HUDEP-2 (cell line): ENCODE measurements at regions not wholly inside any gene's neighbourhood (a gene's known extent, or its start where the extent isn't known, plus 50 kb on each side); places are given as distances from the start of the nearest gene placed in this dataset.
"Not testable (repeated sequence)": the region's sequence is repeated elsewhere in the genome, so short reads cannot be mapped to it uniquely, and the experiment has no call there.

Source experiments
- DNase-seq, 76 experiments: peaks; one replicate each; lab custom pipeline; 2025; ENCODE audit not compliant: unreplicated experiment in 76 of 76; lab: John Stamatoyannopoulos, UW

DNA sequence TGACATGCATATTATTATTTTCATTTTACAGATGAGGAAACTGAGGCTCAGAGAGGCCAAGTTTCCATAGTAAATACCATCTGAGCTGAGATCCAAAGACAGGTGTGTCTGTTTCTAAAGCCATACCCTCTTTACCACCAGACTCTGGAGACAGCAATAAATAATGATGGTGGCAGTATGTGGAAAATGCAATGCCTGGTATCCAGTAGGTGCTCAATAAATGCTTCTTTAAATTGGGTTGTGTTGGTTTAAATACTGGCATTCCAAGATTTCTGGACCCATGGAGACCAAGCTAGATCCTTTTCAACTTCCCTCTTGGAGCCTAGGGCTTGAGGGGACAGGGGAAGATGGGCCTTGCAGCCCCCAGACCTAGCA, 221.3 kb upstream of the MSX2 start:
- DNase-seq = no peak

DNA sequence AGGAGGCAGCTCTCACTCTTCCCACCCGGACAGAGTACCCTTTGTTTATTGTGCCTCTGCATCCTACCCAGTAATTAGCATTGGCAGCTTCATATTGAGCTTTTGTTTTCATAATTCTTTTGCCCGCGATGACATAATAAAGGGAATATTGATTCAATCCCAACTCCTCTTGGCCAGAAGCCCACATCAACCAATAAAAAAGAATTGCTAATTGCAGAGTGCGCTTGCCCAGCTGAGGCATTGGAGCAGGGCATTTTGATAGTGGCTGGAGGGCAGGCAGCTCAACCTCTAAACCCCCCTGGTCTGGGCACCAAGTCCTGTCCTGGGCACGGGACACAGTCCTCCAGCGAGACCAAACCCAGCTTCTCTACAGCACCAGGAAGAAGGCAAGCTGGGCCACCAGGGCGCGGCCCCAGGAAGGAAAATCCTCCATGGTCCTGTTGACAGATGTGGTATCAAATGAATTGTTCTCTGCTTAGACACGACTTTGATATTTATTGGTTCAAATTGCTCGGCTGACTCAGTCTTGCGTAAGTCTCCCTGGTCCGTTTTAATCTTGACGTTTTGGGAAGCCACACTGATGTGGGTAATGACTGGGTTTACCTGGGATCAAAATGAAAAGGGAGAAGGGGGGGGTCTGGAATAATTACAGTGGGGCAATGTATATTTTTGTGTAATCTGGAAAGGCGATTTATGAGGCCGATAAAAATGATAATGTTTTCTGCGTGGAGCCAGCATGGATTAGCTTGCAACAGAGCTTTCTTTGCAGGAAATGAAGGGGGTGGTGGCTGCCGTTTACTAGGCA, 220.7 kb upstream of the MSX2 start:
- no peak for DNase-seq

DNA sequence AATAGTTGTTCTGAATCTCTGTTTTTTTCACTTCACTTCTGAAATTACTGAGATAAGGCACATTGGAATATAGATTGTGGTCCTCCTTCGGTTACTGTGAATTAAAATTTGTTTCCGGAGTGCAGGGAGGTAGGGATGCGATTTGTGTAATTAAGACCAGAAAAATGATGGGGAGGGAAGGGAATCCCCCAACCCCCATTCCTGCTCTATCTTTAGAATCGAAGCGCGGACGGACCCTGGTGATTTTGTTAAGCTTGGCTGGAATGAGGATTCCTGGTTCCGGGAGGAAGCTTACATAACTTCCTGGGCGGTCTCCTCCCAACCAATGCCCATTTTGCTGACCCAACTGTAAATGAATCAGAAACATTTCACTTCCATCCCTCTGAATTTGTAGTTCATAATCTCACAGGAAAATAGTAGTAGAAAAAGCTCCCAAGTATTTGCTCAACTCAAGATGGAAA, 220.1 kb upstream of the MSX2 start:
- no peak for DNase-seq

DNA sequence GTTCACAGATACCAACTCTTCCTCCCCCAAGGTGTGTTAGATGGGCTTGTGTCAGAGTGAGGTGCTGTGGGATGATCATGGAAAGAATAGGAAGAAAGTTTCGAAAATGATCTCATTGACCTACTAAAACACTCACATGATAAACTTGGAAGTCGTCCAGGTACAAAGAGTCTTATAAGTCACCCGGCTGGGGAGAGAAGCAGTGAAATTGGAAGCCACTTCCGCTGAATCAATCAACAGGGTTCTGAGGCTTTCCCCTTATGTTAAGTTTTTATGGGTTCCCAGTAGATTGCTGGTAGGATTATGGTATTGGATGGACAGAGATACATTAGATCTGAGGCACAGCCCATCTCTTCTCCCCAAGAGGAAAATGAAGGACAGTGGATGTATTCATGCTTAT, 218.8 kb upstream of the MSX2 start:
- no peak for DNase-seq

DNA sequence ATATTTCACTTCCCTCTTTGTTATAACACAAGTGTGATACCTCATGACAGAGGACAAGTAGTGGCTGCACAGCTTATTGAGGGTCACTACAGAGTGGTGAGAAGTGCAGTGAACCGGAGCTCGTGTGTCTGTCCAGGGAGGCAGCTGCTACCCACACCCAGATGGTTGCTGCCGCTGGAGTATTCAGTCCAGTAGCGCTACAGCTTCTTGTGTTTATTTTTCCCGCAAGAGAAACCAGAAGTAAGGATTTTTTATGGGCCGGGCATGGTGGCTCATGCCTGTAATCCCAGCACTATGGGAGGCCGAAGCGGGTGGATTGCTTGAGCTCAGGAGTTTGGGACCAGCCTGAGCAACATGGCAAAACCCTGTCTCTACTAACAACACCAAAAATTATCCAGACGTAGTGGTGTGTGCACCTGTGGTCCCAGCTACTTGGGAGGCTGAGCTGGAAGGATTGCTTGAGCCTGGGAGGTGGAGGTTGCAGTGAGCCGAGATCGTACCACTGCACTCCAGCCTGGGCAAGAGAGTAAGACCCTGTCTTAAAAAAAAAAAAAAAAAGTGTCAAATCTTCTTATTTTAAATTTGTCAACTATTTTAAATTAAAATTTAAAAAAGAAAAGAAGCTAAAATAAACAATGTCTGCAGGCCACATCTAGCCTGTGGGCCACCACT, 213.5 kb upstream of the MSX2 start:
- DNase-seq = not testable (repeated sequence)

DNA sequence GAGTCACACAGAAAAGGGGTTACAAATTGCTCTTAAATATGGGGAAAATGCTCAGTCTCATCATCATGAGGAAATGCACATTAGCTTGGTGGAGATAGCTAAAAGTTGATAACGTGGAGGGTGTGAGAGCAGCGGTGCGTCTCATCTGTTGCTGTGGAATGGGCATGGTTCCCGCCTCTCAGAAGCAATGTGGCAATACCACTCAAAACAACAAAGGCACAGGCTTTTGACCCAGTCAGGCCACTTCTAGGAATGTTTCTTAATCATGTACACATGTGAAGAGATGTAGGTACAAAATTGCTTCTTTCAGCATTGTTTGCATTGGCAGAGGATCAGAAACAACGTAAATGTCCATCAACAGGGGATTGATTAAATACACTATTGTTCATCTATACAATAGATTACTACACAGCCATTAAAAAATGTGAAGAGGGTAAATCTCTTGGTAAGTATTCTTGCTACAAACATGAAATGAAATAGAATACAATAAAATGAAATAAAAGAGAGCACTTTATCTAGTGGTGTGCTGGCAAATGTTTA, 212.6 kb upstream of the MSX2 start:
- DNase-seq = no peak

DNA sequence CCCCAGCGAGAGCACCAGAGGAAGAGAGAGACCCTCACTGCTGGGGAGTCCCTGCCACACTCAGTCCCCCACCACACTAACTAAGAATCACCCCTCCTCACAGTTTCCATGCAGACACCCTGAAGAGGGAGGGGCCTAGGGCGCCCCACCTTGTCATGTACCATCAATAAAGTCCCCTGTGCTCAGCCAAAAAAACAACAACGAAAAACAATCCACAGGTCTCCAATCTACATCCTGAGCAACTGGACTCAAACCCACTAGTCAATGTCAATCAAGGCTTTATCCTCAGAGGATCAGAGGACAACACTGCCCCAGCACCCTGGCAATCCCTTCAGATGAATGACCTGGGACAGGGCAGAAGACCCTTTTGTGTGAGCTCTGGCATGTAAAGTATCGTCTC, 210.1 kb upstream of the MSX2 start:
- DNase-seq = no peak

DNA sequence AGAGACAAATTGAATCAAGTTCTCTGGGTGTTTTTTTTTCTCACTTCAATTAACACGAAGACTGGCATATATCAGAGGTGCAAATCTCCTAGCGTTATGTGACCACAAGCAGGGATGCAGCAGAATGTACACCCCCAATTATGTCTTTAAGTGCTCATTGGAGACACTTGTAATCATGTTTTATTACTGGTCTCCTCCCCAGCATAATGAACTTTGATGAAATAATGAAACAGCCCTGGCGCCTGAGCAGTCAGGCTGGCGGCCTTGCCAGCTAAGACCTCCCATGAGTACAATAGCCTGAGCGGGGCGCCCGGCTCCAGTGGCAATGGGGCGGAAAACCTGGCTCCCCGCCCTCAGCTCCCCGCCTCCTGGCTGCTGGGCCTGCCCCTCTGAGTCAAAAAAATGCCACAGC, 209.4 kb upstream of the MSX2 start:
- no peak for DNase-seq

DNA sequence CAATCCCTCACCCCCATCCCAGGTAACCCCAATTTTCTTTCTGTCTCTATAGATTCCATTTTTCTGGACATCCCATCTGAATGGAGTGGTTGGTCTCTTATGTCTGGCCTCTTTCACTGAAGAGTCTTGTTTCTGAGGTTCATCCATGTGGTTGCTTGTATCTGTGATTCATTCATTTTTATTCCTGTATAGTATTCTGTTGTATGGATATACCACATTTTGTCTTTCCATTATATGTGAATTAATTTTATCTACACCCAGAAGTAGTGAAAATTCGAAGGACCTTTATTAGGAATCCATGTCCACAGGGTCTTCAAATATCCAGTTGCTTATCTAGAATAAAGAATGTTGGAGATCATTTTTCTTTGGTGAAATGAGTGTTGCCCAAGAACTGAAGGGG, 207.6 kb upstream of the MSX2 start:
- no peak for DNase-seq

DNA sequence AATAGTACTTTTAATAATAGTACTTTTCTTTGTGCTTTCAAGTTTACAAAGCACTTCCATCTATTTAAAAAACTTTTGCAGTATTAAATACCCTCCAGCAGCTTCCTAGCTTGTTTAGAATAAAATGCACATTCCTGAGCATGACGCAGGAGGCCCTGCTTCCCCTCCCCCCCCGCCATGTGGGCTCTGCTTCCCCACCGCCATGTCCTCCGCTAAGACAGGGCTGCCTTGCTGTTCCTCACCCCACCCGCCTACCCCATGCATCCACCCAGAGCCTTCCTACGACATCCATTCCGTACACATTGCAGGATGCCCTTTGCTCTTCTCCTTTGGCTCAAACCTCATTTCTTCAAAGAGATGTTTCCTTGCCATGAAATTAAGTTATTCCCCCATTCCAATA, 205.9 kb upstream of the MSX2 start:
- DNase-seq = no peak

DNA sequence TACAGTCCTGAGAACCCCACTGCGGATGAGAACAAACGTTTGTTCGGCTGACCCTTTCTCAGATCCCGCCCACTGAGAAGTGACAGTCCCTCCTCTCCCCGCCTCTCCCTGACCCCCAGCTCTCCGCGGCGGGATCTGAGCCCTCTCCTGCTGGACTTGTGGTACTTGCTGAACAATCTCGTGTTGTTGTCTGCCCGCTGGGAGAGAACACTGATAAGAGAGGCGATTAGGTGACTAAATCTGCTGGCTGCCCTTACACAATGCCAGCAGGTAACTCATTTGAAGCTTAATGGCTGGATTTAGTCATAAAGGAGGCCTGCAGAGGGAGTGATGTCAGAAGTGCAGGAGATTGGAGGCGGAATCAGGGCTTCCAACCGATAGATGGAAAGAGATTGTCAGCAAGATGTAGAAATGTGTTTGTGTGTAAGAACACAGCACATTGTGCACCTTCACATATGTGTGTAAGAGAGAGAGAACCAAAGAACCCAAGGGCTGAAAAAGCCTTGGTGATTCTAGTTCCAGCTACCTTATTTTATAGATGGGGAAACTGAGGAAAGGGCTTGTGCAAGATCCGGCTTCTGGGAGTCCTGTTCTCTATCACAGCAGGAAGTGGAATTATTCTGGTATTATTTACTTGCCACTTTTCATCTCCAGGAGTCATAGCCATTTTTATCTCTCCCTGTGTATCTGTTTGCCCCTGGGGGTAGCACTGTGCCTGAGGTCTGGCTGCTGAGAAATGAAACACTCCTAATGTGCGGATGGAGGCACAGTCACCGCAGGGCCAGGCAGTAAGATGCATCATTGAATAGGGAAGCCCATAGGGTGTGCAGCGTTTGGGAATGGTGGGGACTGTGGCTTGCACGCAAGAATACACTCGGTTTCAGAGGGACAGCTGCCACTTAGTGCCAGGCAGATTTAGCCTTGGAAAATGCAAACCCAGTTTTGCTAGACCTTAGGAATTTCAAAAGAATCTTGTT, 203.7 kb upstream of the MSX2 start:
- no peak for DNase-seq

DNA sequence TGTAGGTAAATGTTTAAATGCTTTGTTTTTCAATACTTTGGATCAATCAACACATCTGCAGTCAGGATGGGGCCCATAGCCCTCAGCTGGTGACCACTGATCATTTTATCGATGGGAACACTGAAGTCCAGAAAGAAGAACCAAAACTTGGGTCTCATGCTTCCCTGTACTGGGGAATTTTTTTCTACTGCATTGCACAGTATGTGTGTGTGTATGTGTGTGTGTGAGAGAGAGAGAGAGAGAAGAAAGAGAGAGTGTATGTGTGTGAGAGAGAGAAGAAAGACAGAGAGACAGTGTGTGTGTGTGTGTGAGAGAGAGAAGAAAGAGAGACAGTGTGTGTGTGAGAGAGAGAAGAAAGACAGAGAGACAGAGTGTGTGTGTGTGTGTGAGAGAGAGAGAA, 202.9 kb upstream of the MSX2 start:
- no peak for DNase-seq

DNA sequence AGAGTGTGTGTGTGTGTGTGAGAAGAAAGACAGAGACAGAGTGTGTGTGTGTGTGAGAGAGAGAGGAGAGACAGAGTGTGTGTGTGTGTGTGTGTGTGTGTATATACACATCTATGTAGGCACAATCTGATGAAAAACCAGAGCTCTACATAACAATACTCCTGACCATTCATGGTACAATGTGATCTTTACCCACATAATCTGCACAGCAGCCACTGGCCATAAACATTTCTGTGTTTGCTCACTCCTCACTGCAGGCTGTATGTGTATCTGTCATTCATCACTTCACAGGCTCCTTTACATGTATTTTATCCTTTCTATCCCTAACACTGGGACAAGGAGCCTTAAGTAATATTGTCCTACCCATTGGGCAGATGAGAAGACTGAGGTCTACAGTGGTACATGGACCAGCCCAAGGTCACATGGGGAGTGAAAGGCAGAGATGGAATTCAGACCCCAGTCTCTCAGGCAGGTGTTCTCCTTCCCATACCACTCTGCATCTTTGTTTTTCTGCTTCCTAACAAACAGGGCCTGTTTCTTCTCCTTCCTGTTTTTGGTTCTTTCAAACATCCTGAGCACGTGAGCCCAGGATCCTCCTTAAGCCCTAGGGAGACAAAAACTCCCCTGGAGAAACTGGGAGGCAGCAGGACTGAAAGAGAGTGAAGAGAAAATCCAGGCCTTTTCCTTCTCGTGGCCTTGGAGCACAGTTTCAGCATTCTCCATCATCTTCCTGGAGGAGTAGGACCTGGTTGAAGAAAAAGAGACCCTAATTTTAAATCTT, 201.7 kb upstream of the MSX2 start:
- no peak for DNase-seq

DNA sequence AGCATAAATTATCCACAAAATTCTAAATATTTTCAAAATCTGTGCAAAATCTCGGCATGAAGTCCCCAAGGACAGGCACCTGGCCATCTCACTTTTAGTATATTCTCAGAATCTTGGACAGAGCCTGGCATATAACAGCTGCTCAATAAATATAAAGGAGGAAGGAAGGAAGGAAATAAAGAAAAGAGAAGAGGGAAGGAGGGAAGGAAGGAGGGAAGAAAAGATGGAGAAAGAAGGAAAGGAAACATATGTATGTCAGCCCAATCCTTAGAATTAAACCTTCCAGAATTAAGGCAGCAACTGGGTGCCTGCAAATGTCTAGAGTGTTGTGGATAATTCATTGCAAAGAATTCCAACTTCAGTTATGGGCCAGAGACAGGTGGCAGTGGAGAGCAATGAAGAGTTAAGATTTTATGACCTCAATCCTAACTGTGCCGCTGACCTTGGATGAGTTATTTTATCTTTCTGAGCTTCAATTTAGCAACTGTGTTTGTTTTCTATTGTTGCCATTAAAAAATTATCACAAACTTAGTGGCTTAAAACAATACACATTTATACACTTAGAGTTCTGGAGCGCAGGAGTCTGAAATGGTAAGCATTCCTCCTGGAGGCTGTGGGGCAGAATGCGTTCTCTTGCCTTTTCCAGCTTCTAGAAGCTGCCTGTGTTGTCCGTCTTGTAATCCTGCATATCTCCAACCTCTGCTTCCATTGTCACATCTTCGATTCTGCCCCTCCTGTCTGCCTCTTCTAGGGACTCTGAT, 200.9 kb upstream of the MSX2 start:
- no peak for DNase-seq

DNA sequence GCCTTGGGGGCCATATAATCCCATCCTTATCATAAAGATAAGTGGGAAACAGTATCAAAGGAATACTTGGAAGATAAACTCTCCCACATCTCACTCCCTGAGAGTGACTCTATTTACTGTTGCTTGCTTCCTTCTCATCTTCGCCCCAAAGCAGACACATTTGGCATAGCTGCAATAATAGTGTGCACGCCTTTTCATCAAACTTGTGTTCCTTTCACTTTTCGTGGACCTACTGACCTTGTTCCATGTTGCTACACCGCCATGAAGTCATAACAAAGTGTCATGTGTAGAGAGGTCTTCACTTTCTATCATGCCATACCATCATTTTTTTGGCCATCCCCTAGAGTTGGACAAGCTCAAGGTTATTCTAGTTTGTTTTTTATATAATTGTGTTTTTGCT, 200.0 kb upstream of the MSX2 start:
- DNase-seq = no peak

DNA sequence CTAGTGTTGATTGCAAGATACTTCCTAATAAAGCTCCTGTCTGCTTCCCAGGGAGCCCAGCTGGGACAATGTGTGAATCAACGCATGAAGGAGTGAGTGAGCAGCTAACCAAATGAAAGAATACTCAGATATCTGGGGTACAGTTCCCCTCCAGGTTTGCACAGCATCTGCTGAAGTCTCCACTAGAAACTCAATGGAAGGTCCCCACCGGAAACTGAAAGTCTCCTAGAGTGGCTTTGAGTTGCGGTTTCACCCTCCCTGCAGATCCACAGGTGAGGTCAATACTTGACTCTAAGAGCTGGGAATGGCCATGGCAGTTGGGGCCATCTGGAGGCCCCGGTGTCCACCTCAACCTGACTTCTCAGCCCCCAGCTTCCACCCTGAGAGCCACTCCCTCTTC, 198.2 kb upstream of the MSX2 start:
- DNase-seq = no peak

DNA sequence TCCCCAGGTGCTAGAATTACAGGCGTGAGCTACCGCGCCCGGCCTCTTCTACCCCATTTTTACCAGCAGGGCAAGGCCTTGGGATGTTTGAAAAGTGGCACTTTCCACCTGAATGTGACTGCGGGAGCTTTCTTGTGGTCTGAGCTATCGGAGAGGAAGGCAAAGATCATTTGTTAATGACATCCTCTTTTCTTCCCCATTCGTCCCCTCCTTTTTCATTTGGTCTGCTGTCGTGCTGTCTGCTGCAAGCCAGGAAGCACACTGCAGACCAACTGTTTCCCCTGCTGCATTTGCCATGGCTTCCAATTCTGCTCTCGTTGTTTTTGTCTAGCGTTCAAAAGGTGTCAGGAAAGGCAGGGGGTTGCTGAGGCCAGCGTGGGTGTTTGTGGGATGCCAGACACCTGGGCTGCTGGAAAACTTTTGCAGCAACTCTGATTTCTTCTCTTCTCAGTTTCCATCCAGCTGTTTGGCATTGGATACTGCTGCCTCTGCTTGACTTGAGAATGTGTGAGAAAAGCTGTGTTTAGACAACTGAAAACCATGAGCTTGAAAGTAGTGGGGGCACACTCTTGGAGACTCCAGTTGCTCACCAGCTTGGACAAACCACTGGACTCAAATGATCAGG, 196.4 kb upstream of the MSX2 start:
- no peak for DNase-seq

DNA sequence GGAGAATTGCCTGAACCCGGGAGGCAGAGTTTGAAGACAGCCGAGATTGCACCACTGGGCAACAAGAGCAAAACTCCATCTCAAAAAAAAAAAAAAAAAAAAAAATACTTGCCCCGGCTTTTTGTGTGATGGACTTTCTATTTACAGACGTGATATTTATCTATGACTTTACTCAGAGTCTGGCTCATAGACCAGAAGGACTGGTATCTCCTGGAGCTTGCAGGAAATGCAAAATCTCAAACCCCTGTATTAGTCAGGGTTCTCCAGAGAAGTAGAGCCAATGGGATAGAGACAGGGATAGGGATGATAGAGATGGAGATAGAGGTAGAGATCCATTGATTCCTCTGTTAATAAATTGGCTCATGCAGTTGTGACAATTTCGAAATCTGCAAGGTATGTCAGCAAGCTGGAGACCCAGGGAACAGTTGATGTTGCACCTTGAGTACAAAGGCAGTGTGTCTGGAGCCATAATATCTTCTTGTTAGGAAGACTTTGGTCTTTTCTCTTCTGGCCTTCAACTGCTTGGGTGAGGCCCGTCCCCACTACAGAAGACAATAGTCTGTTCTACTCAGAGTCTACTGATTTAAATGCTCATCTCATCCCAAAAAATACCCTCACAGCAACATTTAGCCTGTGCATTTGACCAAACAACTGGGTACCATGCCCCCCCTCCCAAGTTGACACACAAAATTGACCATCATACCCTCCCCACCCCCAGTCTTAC, 195.4 kb upstream of the MSX2 start:
- DNase-seq = no peak
